Mesenchymal stem cell (in vitro differentiated cells and primary cell): ENCODE measurements at regions not wholly inside any gene's neighbourhood (a gene's known extent, or its start where the extent isn't known, plus 50 kb on each side); places are given as distances from the start of the nearest gene placed in this dataset.

Experiments
- DNase-seq: peaks from one replicate; pipeline ENCODE4 v3.0.0-alpha.2; 2013
- H2AFZ ChIP-seq: one replicate; pipeline ENCODE4 v1.6.1; 2013; ENCODE audit warnings: low read depth, mild to moderate bottlenecking, control low read depth, inconsistent platforms, low read length, moderate library complexity
- H2AK5ac ChIP-seq: 2 replicates; pipeline ENCODE4 v1.6.1; 2013; ENCODE audit warnings: low read length, moderate library complexity, mild to moderate bottlenecking, inconsistent platforms; ENCODE audit not compliant: severe bottlenecking
- H2BK120ac ChIP-seq: one replicate; pipeline ENCODE4 v1.6.1; 2013; ENCODE audit warnings: low read depth, mild to moderate bottlenecking, inconsistent platforms, low read length, moderate library complexity
- H2BK12ac ChIP-seq, 2 experiments: one replicate each; pipeline ENCODE4 v1.6.1; 2013; ENCODE audit warnings: inconsistent platforms in 2 of 2, low read length in 2 of 2, mild to moderate bottlenecking in 2 of 2, moderate library complexity in 2 of 2, control low read depth in 1 of 2
- H2BK15ac ChIP-seq: one replicate; pipeline ENCODE4 v1.6.1; 2013; ENCODE audit warnings: mild to moderate bottlenecking, low read depth, inconsistent platforms; ENCODE audit not compliant: poor library complexity, severe bottlenecking
- H2BK5ac ChIP-seq: 2 replicates; pipeline ENCODE4 v1.6.1; 2013; ENCODE audit warnings: low read depth, mild to moderate bottlenecking, low read length, control low read depth, inconsistent platforms; ENCODE audit not compliant: poor library complexity, severe bottlenecking
- H3K14ac ChIP-seq, 2 experiments: one replicate each; pipeline ENCODE4 v1.6.1; 2013; ENCODE audit warnings: inconsistent platforms in 2 of 2, low read length in 2 of 2, control low read depth in 1 of 2, mild to moderate bottlenecking in 1 of 2, moderate library complexity in 1 of 2
- H3K18ac ChIP-seq, 2 experiments: one replicate each; pipeline ENCODE4 v1.6.1; 2013; ENCODE audit warnings: inconsistent platforms in 2 of 2, low read length in 2 of 2, control low read depth in 1 of 2, low read depth in 1 of 2, mild to moderate bottlenecking in 1 of 2
- H3K23ac ChIP-seq, 2 experiments: one replicate each; pipeline ENCODE4 v1.6.1; 2013; ENCODE audit warnings: inconsistent platforms in 2 of 2, low read length in 2 of 2, mild to moderate bottlenecking in 2 of 2, moderate library complexity in 2 of 2, control low read depth in 1 of 2
- H3K27ac ChIP-seq: 2 replicates; pipeline ENCODE4 v1.5.1; 2013; ENCODE audit warnings: mild to moderate bottlenecking, moderate library complexity, low read length, control low read depth, inconsistent platforms; ENCODE audit not compliant: poor library complexity, severe bottlenecking
- H3K27me3 ChIP-seq, 2 experiments: 2 replicates each; pipeline versions ENCODE4 v1.6.1 to v1.7.0; 2013; ENCODE audit warnings: low read length in 2 of 2, mild to moderate bottlenecking in 2 of 2, moderate library complexity in 2 of 2, control low read depth in 1 of 2, inconsistent platforms in 1 of 2; ENCODE audit not compliant: control insufficient read depth in 1 of 2, insufficient read depth in 1 of 2
- H3K36me3 ChIP-seq, 2 experiments: 2 replicates each; pipeline versions ENCODE4 v1.6.1 to v1.7.0; 2013; ENCODE audit warnings: low read length in 2 of 2, control low read depth in 1 of 2, inconsistent platforms in 1 of 2, low read depth in 1 of 2, mild to moderate bottlenecking in 1 of 2; ENCODE audit not compliant: insufficient read depth in 2 of 2, control insufficient read depth in 1 of 2
- H3K4ac ChIP-seq, 2 experiments: one replicate each; pipeline ENCODE4 v1.6.1; 2013; ENCODE audit warnings: inconsistent platforms in 2 of 2, low read length in 2 of 2, mild to moderate bottlenecking in 2 of 2, moderate library complexity in 2 of 2, control low read depth in 1 of 2, low read depth in 1 of 2
- H3K4me1 ChIP-seq: 2 replicates; pipeline ENCODE4 v1.6.1; 2013; ENCODE audit warnings: low read depth, low read length, control low read depth; ENCODE audit not compliant: control insufficient read depth, insufficient read depth
- H3K4me2 ChIP-seq: 2 replicates; pipeline ENCODE4 v1.6.1; 2013; ENCODE audit warnings: low read length, mild to moderate bottlenecking, inconsistent platforms; ENCODE audit not compliant: poor library complexity, severe bottlenecking
- H3K4me3 ChIP-seq, 2 experiments: 2 replicates each; pipeline versions ENCODE4 v1.5.1 to v1.7.0; 2013; ENCODE audit warnings: low read length in 2 of 2, mild to moderate bottlenecking in 2 of 2, control low read depth in 1 of 2, low read depth in 1 of 2; ENCODE audit not compliant: insufficient read depth in 1 of 2
- H3K79me1 ChIP-seq: replicated peaks from 2 replicates; pipeline ENCODE4 v1.6.1; 2013; ENCODE audit warnings: mild to moderate bottlenecking, control low read depth, low read length, inconsistent platforms; ENCODE audit not compliant: poor library complexity, severe bottlenecking
- H3K9ac ChIP-seq: 2 replicates; pipeline ENCODE4 v1.7.0; 2013; ENCODE audit warnings: mild to moderate bottlenecking, low read length, moderate library complexity
- H3K9me3 ChIP-seq: 2 replicates; pipeline ENCODE4 v1.7.0; 2013; ENCODE audit warnings: mild to moderate bottlenecking, low read length; ENCODE audit not compliant: control insufficient read depth
- H4K8ac ChIP-seq: one replicate; pipeline ENCODE4 v1.6.1; 2013; ENCODE audit warnings: inconsistent platforms, mild to moderate bottlenecking, low read length, moderate library complexity
- H4K91ac ChIP-seq: one replicate; pipeline ENCODE4 v1.6.1; 2013; ENCODE audit warnings: mild to moderate bottlenecking, low read length, inconsistent platforms
- WGBS: methylation state at CpG from one replicate; pipeline ENCODE4 v1.1.7; 2013; ENCODE audit warnings: mixed read lengths; 5-methylcytosine and 5-hydroxymethylcytosine counted together

GRCh38 chr13:81021284-81021840 lies 680.4 kb upstream of the SPRY2 start:
- no peak overlapping the region for H3K27ac ChIP-seq
- no peaks in the 10 kb centered on the region for H3K4me1 ChIP-seq
- no peak overlapping the region for H3K23ac ChIP-seq
- WGBS = 83% methylated on average over 5 of the region's 5 CpGs
- H3K79me1 ChIP-seq = no peaks in the 10 kb centered on the region
- no peak overlapping the region for H2BK120ac ChIP-seq
- no peak overlapping the region for H2AK5ac ChIP-seq
- H4K8ac ChIP-seq = no peak overlapping the region
- no peaks in the 10 kb centered on the region for H3K36me3 ChIP-seq
- H3K18ac ChIP-seq = no peak overlapping the region
- no peak overlapping the region for H2BK5ac ChIP-seq
- no peak overlapping the region for H3K4me2 ChIP-seq
- peaks cover 3% of the 10 kb centered on the region for H3K9me3 ChIP-seq
- no peak overlapping the region for H2AFZ ChIP-seq
- no peak overlapping the region for H2BK12ac ChIP-seq
- H4K91ac ChIP-seq = no peak overlapping the region
- H3K4me3 ChIP-seq = no peak overlapping the region
- no peak overlapping the region for H3K9ac ChIP-seq
- DNase-seq = no peak
- no peak overlapping the region for H2BK15ac ChIP-seq
- no peak overlapping the region for H3K4ac ChIP-seq
- no peak overlapping the region for H3K14ac ChIP-seq
- no peaks in the 10 kb centered on the region for H3K27me3 ChIP-seq

DNA sequence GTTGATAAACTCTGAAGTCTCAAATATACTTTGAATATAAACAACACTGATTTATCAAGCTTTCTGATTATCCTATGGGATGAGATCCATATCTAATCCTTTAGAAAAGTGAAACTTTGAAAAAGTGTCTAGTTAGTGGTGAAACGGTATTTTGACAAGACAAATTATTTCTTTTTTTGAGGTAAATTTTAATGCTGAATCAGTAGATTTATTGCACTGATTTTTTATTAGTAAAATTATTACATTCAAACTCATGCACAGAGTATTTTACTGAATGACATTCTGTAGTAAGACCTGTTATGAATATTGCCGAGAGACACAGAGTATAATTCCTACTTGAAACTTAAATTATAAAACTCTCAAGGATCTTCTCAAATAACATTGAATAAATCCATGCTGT lies 679.1 kb upstream of the SPRY2 start:
- Histone ChIP-seq H2BK120ac (no peak overlapping the region), H3K27ac (no peak overlapping the region), H2AK5ac (no peak overlapping the region), H2BK15ac (no peak overlapping the region), H3K4me2 (no peak overlapping the region), H4K8ac (no peak overlapping the region), H2BK12ac (no peak overlapping the region), H3K18ac (no peak overlapping the region), H3K9ac (no peak overlapping the region), H3K79me1 (no peaks in the 10 kb centered on the region), H4K91ac (no peak overlapping the region), H2AFZ (no peak overlapping the region), H3K27me3 (no peaks in the 10 kb centered on the region), H3K4me1 (no peaks in the 10 kb centered on the region), H3K9me3 (peaks cover 3% of the 10 kb centered on the region), H2BK5ac (no peak overlapping the region), H3K23ac (no peak overlapping the region), H3K4me3 (no peak overlapping the region), H3K4ac (no peak overlapping the region), H3K14ac (no peak overlapping the region), H3K36me3 (no peaks in the 10 kb centered on the region)
- no peak for DNase-seq
- WGBS = no CpG with 5 or more reads among the region's 2 CpGs

GRCh38 chr13:81018936-81019335 lies 678.0 kb upstream of the SPRY2 start:
- H3K4ac ChIP-seq = no peak overlapping the region
- H3K4me1 ChIP-seq = no peaks in the 10 kb centered on the region
- H3K9me3 ChIP-seq = peaks cover 13% of the 10 kb centered on the region
- no peak overlapping the region for H3K27ac ChIP-seq
- no peaks in the 10 kb centered on the region for H3K79me1 ChIP-seq
- no peak overlapping the region for H4K91ac ChIP-seq
- no peak overlapping the region for H3K18ac ChIP-seq
- H2BK12ac ChIP-seq = no peak overlapping the region
- no peak overlapping the region for H3K4me3 ChIP-seq
- DNase-seq = no peak
- no peak overlapping the region for H3K4me2 ChIP-seq
- no peak overlapping the region for H4K8ac ChIP-seq
- H2AFZ ChIP-seq = no peak overlapping the region
- WGBS = 82% methylated on average over 2 of the region's 3 CpGs
- H3K14ac ChIP-seq = no peak overlapping the region
- H3K9ac ChIP-seq = no peak overlapping the region
- no peaks in the 10 kb centered on the region for H3K27me3 ChIP-seq
- H2BK120ac ChIP-seq = no peak overlapping the region
- H2AK5ac ChIP-seq = no peak overlapping the region
- no peaks in the 10 kb centered on the region for H3K36me3 ChIP-seq
- H3K23ac ChIP-seq = no peak overlapping the region
- H2BK15ac ChIP-seq = no peak overlapping the region
- H2BK5ac ChIP-seq = no peak overlapping the region

GRCh38 chr13:81017513-81018152 lies 676.7 kb upstream of the SPRY2 start:
- Histone ChIP-seq H3K4me3 (peak overlapping the region in 1 of 2 experiments; percentile 14), H3K36me3 (no peaks in the 10 kb centered on the region), H3K9me3 (peaks cover 12% of the 10 kb centered on the region), H3K79me1 (no peaks in the 10 kb centered on the region), H4K8ac (no peak overlapping the region), H3K14ac (no peak overlapping the region), H3K23ac (no peak overlapping the region), H3K27me3 (no peaks in the 10 kb centered on the region), H2AFZ (no peak overlapping the region), H3K9ac (peak overlapping the region; percentile 59), H2BK15ac (no peak overlapping the region), H2BK12ac (no peak overlapping the region), H3K27ac (no peak overlapping the region), H3K4ac (no peak overlapping the region), H2BK120ac (no peak overlapping the region), H4K91ac (no peak overlapping the region), H2AK5ac (no peak overlapping the region), H3K18ac (no peak overlapping the region), H3K4me1 (no peaks in the 10 kb centered on the region), H2BK5ac (no peak overlapping the region), H3K4me2 (no peak overlapping the region)
- peak; percentile 62 for DNase-seq
- WGBS = no CpG with 5 or more reads among the region's 4 CpGs
